DMS 273 (cell line): ENCODE measurements at regions not wholly inside any gene's neighbourhood (a gene's known extent, or its start where the extent isn't known, plus 50 kb on each side); places are given as distances from the start of the nearest gene placed in this dataset.

Source experiments
- DNase-seq: peaks from one replicate; lab custom pipeline; 2025; ENCODE audit not compliant: unreplicated experiment; lab: John Stamatoyannopoulos, UW

DNA sequence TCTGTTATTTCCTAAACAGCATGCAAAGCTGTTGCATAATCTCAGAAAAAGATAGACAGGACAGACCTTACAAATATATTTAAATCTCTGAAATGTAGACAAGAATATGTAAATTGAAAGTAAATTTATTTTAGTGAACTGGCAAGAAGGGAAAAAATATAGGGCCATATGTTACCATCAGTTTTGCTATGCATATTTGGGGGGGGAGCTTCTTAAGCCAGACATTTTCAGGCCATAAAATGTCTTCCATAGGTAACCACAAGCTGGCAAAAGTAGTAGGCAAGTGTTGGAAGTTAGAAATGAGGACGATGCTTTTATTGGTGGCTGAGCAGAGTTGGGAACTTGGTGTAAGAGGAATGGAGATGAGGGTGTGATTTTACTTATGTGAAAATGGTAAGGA, 272.0 kb upstream of the CXXC4 start:
- no peak for DNase-seq

DNA sequence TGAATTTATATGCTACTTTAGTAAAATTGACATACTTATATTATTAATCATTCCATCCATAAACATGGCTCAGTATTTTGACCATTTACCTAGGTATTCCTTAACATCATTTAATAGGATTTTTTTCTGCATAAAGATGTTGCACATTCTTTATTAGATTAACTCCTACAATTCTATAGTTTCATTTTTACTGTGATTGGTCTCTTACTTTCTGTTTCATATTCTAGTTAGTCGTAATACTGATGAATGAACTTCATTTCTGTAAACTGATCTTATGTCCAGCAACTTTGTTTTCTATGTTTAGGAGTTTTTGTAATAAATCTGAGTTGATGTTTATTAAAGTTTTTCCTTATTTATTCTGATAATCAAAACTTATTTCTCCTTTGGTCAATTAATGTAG, 278.2 kb upstream of the CXXC4 start:
- no peak for DNase-seq

DNA sequence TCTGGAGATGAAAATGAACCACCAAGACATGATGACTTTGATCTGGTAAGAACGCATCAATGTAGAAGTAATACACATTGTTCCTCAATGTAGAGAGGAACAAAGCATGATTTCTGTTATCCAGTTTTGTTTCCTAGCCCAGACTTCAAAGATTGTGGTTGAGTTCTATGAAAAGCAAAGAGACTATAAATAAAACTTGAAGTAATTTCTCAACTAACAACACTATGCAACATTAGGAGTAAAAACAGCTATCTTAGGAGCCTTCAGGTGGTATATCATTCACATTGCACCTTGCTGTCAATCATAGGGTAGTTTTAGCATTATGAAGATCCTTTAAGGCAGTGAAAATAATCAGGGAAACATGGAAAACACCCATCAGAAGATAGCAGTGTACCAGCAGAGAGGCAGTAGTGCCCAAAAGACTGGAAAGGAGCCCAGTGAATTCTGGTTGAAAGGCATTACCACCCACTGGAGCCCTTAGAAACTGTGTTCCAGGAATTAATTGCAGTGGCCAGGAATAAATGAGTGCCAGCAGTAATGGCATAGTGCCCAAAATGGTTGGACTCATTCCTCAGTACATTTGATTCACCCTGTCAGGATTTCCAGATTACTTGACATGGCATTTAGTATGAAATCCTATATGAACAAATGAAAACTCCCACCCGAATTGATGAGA, 300.7 kb upstream of the CXXC4 start:
- no peak for DNase-seq

DNA sequence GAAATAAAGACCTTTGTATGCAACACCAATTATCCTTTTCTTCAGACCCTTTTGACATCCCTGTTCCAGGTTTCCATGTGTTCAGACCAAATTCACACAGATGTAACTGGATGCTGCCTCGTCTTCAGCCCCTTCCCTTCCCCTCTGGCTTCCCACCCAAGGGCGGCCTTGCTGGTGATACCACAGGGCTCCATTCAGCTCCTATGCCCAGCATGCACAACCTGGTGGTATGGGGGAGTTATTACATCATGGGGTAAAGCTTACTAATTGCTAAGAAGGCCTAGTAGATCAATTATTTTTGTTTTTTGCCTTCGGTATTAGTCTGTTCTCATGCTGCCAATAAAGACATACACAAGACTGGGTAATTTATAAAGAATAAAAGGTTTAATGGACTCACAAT, 317.0 kb upstream of the CXXC4 start:
- no peak for DNase-seq

DNA sequence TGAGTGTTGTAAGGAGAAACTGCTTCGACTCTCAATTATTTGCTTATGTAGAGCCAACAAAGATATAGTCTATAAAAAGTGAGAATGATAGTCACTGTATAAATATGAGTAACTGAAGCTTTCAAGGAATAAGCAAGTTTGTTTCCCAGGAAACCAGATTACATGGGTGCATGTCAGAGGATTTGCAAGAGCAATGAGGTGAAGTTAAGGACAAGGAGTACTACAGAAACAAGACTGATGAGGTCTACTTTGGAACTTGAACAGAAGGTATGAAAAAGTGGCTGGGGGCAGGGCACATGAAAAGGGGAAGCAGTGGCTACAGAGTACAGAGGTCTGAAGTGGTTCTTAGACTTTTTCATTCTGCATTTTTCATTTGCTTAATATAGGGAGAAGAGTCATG, 321.0 kb upstream of the CXXC4 start:
- no peak for DNase-seq

DNA sequence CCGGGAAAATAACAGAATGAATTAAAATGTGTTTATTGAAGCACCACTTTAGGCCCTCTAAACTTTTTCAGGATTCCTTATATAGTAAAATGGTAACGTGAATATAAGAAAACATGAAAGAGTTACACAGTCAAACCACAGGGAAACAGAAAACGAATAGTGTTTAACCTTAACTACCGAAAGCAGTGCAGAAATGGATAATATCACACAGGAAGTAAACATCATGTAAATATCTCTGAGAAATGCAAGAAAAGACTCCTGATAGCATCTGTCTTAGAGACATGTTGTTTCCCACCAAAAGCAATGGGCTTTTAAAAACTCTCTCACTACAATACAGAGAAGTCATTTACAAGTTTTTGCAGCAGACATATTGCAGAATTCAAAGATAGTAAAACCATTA, 323.9 kb upstream of the CXXC4 start:
- DNase-seq: no peak

DNA sequence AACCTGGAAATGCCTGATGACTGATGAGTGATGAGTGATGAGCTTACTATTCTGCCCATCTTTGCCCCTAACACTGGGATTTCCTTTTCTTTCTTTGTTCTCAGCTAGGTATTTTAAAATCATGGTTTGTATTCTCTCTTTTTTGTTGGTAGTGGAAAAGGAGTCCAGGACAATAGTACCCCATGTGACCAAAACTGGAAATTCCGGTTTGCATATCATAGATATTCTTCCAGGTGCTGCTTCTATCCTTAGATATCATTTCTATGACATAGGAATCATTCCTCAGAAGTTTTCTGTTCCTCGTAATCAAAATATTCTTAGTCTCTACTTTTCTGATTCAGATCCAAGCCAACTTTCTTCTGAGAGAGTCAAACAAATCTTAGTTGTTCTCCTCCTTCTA, 320.5 kb upstream of the TET2 start:
- DNase-seq: no peak

DNA sequence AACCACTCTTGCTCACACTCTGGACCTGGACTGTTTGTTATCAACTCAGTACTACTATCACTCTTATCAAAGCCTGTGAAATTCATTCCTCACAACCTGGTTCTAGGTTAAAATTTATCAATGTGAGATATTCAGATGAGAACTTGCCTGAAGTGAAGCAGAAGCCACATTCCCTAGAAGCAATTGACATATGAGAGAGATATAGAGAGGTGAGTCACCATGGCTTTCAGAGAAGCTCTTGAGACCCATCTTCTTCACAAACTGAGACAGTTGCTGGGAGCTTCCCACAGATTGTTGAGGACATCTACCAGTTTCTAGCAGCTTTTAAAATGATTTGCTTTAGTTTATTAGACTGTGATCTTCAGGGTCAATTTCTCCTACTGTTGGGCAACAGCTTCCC, 316.9 kb upstream of the TET2 start:
- no peak for DNase-seq

DNA sequence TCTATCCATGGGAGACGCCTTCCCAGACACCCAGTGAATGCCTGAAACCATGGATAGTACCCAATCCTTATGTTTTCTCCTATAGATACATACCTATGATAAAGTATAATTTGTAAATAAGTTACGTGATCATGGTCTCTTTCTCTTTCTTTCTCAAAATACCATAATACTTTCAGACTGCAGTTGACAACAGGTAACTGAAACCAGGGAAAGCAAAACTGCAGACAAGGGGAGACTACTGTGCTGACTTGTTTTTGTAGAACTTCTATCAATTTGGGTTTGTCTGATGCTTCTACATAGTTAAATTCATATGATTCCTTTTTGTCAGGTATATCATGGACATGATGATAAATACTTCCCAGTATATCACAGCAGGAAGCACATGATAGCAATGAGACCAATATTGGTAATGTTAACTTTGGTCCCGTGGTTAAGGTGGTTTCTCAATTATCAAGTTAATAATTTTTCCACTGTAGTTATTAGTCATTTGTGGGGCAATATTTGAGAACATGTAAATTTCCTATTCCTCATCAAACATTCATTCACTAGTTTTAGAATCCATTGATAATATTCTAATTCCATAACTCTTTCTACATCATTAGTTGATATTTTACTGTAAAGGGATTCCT, 298.0 kb upstream of the TET2 start:
- no peak for DNase-seq

DNA sequence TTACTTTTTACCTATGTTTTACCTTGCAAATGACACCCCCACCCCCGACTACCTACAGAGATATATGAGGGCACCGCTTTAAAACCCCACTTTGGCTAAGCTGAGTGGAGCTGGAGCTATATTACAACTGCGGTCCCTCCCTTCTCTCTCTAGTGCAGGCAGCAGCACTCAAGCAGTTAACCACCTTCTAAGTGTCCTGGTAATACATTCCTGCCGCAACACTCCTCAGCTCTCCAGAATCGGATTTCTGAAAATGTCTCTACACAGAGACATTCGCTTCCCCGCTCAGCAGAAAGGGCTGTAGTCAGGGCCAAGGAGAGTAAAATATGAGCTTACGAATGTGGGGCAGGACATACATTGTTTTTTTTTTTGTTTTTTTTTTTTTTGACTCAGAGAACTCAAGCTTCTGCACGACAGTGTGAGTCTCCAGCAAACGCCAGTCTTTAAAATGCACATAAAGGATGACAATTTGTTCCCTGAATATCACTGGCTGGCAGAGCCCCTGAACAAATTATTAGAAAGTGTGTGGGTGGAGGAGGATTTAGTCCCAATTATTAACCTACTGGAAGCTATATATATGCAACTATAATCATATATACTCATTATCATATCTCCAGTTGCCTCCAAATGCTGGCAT, 287.0 kb upstream of the TET2 start:
- DNase-seq: no peak

DNA sequence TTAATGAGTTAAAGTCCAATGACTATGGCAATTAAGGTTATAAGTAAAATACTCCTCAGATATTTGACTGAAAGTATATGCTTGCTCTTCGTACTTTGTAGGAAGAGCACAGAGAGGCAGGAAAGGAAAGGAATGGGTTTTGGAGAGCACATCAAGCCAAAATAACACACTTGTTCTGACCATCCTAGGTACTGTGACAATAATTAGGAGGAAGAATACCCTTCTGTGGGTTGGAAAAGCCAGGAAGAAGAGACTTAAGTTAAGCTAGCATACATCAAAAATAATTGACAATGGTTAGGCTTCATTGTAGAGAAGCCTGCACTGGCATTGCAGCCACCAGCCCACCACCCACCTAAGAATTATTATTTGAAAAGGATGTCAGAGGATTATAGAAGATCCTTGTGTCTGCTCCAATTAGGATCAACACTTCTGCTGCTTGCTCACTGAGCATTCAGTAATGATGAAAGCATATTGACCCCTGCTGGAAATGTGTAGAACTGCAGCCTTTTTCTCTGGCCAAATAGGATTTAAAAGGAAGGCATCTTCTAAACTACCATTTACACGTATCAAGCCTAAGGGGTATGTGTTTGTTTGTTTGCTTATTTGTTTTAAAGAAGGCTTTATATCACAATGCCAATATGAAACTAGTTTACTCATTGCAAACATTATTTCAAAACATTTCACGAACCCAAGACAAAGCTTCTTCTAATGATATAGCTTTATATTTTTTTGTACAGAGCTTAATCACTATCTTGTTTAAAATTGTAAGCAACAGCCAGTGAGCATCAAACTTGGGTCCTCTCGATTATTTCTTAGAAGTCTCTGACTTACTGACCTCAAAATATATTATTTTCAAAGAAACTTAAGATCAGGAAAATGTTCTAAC, 286.2 kb upstream of the TET2 start:
- peak; percentile 85 for DNase-seq

DNA sequence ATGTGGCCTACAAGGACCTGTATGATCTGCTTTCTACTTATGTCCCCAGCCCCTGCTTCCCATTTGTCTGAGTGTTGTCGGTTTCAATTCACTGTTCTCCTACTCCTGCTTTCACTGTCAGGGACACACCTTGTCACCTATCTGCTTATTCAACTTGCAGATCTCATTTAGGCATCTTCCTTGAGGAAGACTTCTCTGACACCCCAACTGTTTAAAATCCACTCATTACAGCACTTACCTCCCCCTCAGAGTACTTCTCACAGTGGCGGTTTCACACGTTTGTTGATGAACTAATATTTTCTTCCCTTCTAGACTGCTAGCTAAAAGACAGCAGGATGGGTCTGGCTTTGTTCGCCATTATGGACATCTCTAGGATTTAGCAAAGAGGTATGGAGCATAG, 279.9 kb upstream of the TET2 start:
- no peak for DNase-seq

DNA sequence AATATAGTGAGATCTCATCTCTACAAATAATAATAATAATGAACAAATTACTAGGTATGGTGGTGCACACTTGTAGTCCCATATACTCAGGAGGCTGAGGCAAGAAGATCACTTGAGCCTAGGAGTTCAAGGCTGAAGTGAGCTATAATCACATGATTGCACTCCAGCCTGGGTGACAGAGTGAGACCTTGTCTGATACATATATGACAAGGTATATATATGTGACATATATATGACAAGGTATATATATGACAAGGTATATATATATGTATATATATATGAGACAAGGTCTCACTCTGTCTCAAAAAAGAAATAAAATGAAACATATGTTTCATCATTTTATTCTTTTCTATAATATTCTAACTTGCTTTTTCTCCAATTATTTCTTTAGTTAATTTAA, 278.1 kb upstream of the TET2 start:
- DNase-seq: no peak

DNA sequence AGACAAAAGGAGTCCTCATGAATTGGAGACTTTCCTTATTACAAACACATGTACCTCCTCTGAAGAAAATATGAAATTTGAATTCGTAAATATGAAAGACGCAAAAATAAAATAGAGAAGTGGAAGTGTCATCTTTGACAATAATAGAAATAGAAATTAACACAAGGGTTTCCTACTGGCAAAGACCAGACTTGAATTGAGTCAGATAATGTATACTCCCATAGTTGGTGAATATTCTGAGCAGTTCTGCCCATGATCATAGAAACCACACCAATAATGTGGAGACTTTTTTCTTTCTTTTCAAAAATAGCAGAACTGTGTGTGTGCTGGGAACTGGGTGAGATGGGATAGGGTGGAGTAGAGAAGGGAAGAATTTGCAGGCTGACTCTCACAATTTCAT, 277.7 kb upstream of the TET2 start:
- no peak for DNase-seq

DNA sequence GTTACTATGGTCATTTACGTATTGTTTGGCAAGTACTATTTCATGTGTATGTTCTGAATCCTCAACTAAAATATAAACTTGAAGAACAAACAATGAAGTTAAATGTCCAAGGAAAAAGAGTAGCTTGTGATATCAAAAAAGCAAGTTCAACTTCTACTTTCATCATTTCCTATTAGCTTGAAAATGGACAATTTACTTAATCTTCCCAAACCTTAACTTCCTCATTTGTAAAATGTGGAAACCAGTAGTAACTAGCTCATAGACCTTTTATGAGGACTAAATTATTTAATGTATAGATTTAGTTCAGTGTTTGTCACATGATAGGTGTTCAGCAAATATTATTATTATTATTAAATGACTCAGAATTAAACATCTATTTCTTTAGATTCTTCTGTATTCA, 276.8 kb upstream of the TET2 start:
- no peak for DNase-seq

DNA sequence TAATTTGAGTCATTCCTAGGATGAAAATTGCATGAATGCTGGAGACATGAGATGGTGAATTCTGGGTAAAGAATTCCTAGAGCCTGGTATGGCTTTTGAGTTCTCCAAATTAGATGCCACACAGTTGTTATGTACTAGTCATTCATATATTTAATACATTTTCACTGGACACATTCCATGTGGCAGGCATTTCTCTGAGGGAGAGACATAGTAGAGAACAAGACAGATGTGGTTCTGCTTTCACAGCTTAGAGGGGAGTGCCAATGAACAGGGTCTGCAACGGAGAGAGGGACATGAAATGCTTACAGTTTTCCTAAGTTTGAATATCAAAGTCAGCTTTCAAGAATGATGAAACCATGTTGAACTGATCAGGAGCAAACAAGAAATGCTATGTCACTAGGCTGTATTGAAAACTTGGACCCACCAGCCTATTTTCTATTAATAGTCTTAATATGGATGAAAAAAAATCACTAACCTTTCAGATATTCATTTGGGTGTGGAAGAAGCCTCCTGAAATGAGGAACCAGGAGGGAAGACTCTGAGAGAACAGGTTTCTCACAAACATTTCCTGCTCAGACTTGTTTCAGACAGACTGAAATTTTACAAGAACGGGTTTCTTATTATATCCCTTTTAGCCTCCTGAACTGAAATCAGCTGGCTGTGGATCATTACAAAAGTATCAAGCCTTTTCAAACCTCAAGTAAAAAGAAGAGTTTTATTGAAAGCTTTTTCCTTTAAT, 276.0 kb upstream of the TET2 start:
- no peak for DNase-seq

DNA sequence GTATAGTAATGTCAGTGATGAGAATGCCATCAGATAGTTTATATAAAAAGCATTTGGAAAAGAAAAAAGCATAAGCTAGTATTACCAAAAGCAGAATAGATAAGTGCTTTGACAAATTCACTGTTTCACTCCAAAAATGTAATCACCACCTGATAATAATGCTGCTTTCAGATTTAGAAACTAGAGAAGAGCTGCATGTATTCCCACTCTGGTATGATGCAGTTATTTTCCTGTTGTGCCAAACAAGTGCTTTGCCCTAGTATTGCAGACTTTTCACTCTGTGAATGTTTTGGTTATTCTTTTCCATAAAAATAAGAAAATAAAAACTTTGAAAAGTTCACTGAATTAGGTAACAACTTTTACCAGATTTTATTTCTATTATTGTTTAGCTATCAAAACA, 267.7 kb upstream of the TET2 start:
- no peak for DNase-seq

DNA sequence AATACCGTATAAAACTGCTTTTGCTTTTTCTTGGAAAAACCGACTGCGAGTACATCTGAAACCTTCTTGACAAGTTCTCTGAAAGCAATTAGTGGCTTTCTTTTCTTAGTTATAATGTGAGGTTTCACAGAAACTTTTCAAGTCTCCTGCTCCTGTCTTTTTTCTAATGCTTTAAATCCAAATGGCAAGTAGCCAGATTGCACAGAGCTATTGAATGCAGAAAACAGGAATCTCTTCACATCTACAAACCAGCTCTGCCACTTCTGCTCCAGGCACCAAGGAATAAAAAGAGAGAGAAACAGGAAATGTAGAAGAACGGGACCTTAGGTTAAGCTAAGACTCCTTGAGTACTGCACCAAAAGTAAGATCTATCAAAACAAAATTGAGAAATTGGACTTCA, 267.3 kb upstream of the TET2 start:
- DNase-seq: no peak

DNA sequence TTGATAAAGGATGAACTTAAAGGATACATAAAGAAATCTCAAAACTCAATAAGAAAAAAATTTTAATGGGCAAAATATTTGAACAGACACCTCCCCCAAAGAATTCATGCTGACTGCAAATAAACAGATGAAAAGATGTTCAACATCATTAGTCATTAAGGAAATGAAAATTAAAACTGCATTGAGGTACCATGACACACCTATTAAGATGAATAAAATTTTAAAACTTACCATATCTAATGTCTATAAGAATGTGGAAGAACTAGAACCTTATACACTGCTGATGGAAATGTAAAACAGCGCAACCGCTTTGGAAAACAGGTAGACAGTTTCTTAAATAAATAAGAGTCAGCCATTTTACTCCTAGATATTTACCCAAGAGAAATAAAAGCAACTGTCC, 266.8 kb upstream of the TET2 start:
- no peak for DNase-seq

DNA sequence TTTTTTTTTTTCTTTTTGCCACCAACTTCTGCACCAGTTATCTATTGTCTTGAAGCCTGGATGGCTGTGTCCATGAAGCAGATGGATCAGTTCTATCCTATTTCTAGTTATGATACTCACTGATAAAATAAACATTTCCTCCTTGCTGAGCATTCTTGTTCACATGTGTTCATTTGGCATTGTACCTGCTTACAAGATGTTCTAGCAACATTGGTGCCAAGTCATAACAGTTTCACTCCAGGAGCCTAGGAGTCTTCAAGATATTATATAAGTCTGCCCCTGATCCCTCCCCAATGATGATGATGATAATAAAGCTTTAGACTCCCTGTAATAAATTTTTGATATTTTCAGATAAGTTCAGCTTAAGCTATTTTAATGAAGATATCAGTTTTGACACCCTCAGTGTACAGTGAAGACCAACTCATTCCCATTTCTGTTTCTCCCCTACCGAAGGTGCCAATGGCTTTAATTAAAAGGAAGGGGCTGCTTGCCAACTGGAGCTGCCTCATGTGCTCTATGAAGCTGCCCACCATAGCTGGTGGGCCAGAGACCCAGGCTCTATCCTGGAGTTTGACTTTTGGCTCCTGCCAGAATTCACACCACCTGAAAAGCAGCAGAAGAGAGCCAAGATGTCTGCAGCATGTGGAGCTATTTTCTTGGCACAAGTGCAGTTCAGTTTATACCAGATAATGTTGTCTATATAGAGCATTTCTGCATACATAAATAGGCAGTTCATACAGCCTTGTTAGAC, 265.4 kb upstream of the TET2 start:
- DNase-seq: no peak
